ENCODE measurements at regions not wholly inside any gene's neighbourhood (a gene's known extent, or its start where the extent isn't known, plus 50 kb on each side); places are given as distances from the start of the nearest gene placed in this dataset.

GRCh38 chr13:74287724-74288169 is 153.5 kb upstream of the KLF12 start:
- Histone ChIP-seq H3K4me3 (replicated peaks in 1 of 3) (no peak overlapping the region), H3K27ac (peak overlapping the region in 1 of 3 donors; percentile 45), H3K9me3 (no peaks in the 10 kb centered on the region), H3K36me3 (no peaks in the 10 kb centered on the region), H3K4me1 (peaks cover 26 to 41% of the 10 kb centered on the region in 2 donors), H3K27me3 (no peaks in the 10 kb centered on the region)
- WGBS, 2 donors, result 1 to 4% methylated on average over 4 of the region's 4 CpGs
- TF ChIP-seq POLR2A (IDR thresholded peaks at IDR 0.05) (no peak), CTCF (IDR thresholded peaks at IDR 0.05) (no peak)
- intact Hi-C loops (cut with DNase I), result loop anchor here (10.0 kb wide), 1 partner anchor 453 kb away; no protein-coding TSS in a partner anchor
- peak; percentile 94 to 95 for DNase-seq

- H3K9me3 ChIP-seq, result no peaks in the 10 kb centered on the region
- no peak for DNase-seq
- intact Hi-C loops (cut with DNase I), result loop anchor here (10.0 kb wide), 1 partner anchor 446 kb away; no protein-coding TSS in a partner anchor
These were observed 146.7 kb upstream of the KLF12 start for GRCh38 chr13:74280795-74281490.

GRCh38 chr13:74280093-74280794 is 146.0 kb upstream of the KLF12 start:
- no peaks in the 10 kb centered on the region for H3K9me3 ChIP-seq
- no peak for TF ChIP-seq POLR2A (IDR thresholded peaks at IDR 0.05)
- TF ChIP-seq CTCF (IDR thresholded peaks at IDR 0.05), result no peak
- no peak overlapping the region for H3K4me3 ChIP-seq (replicated peaks in 1 of 3)
- intact Hi-C loops (cut with DNase I), result loop anchor here (10.0 kb wide), 1 partner anchor 445 kb away; no protein-coding TSS in a partner anchor
- no peaks in the 10 kb centered on the region for H3K4me1 ChIP-seq
- no peak for DNase-seq
- no peaks in the 10 kb centered on the region for H3K36me3 ChIP-seq
- no peaks in the 10 kb centered on the region for H3K27me3 ChIP-seq
- no peak overlapping the region for H3K27ac ChIP-seq
- 89 to 95% methylated on average over 3 of the region's 3 CpGs for WGBS, 2 donors

More at GRCh38 chr13:74280795-74281490, 146.7 kb upstream of the KLF12 start:
- Histone ChIP-seq H3K4me3 (replicated peaks in 1 of 3) (no peak overlapping the region), H3K36me3 (no peaks in the 10 kb centered on the region), H3K27ac (no peak overlapping the region), H3K4me1 (no peaks in the 10 kb centered on the region), H3K27me3 (no peaks in the 10 kb centered on the region)
- 84% methylated on average over 1 of the region's 1 CpG for WGBS, 2 donors
- TF ChIP-seq CTCF (IDR thresholded peaks at IDR 0.05), result no peak
- no peak for TF ChIP-seq POLR2A (IDR thresholded peaks at IDR 0.05)

- Histone ChIP-seq H3K27ac (no peak overlapping the region), H3K36me3 (no peaks in the 10 kb centered on the region), H3K4me3 (replicated peaks in 1 of 3) (no peak overlapping the region), H3K4me1 (no peaks in the 10 kb centered on the region), H3K9me3 (no peaks in the 10 kb centered on the region), H3K27me3 (no peaks in the 10 kb centered on the region)
- intact Hi-C loops (cut with DNase I), result no loop called here
- DNase-seq, result no peak
- 97 to 99% methylated on average over 2 of the region's 2 CpGs for WGBS, 2 donors
- no peak for TF ChIP-seq POLR2A (IDR thresholded peaks at IDR 0.05)
- no peak for TF ChIP-seq CTCF (IDR thresholded peaks at IDR 0.05)
These were observed 144.7 kb upstream of the KLF12 start for GRCh38 chr13:74278901-74279300.

GRCh38 chr13:74274916-74275315 is 140.7 kb upstream of the KLF12 start:
- Histone ChIP-seq H3K27ac (no peak overlapping the region), H3K36me3 (no peaks in the 10 kb centered on the region), H3K9me3 (no peaks in the 10 kb centered on the region), H3K27me3 (no peaks in the 10 kb centered on the region), H3K4me1 (no peaks in the 10 kb centered on the region), H3K4me3 (replicated peaks in 1 of 3) (no peak overlapping the region)
- DNase-seq, result no peak
- WGBS, 2 donors, result 83 to 96% methylated on average over 2 of the region's 2 CpGs
- TF ChIP-seq POLR2A (IDR thresholded peaks at IDR 0.05), result no peak
- intact Hi-C loops (cut with DNase I), result no loop called here
